ENCODE measurements at regions not wholly inside any gene's neighbourhood (a gene's known extent, or its start where the extent isn't known, plus 50 kb on each side); places are given as distances from the start of the nearest gene placed in this dataset.

DNA sequence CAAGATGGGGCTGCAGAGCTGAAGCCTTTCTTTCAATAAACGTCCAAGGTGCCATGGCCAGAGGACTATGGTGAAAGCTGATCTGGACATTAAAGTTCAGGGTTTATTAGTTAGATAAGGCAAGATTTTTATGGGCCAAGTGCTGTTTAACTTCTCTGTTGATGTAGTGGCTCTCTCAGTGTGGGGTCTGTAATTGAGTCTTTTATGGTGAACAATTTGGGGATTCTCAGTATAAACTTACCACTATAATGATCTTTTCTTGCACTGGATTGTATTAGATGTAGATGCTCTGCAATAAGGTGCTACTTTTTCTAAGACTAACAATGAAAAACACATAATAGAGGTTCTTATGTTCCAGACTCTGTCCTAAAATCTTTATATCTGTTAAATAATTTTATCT is 190.1 kb upstream of the KLF12 start:
- DNase-seq: no peak
- intact Hi-C loops (cut with DNase I): no loop called here

GRCh38 chr13:74322562-74322961 is 188.4 kb upstream of the KLF12 start:
- DNase-seq: no peak
- intact Hi-C loops (cut with DNase I): no loop called here

- DNase-seq: no peak
- intact Hi-C loops (cut with DNase I): no loop called here
Observed at GRCh38 chr13:74320282-74320681, 186.1 kb upstream of the KLF12 start.

DNA sequence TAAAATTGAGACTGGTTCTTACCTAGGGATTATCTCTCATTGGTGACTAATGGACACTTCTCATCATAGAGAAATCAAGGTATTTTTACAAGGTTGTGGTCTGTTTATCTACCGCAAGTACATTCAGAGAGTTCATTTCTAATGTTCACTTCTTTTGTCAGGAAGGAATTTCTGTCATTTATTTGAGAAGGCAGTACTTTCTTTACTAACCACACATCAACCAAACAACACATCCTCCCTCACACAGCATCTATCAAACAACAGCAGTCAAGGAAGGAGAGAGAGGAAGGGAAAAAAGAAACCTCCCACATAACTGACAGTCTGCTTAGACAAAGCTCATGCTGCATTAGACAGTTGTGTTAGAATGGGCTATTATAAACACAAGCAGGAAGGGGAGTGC is 182.3 kb upstream of the KLF12 start:
- no peak for DNase-seq
- intact Hi-C loops (cut with DNase I): no loop called here

DNA sequence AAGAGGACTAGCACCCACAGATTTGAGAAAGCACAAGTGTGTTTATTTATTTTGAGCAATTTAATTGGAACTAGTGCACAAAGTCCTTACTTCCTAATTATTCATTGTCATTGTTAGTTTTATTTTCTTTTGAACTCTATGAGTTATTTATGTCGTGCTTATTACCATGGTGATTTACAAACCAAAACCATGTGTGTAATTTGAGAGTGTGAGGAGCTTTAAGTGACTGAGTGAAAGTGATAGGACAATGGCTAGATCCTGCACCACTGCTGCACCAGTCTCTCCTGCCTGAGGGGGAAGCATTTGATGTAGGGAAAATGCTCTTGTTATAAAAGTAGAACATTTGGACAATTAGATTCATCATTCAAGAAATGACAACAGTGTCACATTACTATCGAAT is 172.3 kb upstream of the KLF12 start:
- intact Hi-C loops (cut with DNase I): no loop called here
- DNase-seq: no peak

GRCh38 chr13:74305876-74306275 is 171.7 kb upstream of the KLF12 start:
- no peak for DNase-seq
- intact Hi-C loops (cut with DNase I): no loop called here

DNA sequence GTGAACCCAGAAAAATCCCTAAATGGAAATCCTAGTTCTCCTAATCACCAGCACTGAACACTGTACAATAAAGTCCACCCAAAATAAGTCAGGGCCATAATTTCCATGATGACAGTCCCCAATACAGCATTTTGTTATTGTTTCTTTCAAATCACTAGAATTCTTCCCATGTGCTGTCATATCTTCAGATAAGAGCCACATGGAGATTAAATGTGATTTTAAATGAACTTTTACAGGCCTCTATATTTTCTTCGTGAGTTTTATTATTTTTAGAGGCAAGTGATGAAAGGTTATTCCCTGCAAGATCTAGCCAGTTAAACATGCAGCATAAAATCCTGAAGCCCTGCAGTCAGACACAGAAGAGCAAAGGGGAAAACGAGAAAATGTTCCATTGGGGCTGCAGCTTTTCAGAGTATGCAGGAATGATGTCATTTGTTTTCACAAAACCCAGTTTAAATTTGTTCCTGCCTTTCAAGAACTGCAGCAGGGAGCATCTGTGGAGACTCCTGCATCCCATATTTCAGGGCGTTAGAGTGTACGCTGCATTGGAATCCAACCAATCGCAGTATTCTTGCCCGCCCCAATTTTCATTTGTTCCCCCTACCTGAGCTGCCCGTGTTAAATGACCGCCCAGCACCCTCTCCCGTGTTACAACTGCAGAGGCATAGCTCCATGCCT is 167.2 kb upstream of the KLF12 start:
- intact Hi-C loops (cut with DNase I): no loop called here
- DNase-seq: no peak

DNA sequence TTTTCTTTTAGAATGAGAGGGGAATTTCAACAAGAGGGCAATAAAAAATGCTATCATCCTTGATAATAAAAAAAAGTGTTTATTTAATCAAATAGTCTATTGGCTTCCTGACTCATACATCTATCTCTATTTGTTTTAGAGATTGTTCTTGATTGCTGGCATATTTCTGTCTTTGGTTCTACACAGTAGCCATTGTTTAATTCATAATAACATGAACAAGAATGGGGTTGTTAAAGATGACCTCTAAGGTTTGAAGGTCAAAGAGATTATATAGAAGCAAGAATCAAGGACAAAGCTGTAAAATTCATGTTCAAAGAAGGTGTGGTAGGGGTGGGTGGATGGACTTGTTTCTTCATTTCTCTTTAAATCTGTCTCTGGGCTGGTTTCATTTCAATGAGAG is 166.0 kb upstream of the KLF12 start:
- intact Hi-C loops (cut with DNase I): no loop called here
- no peak for DNase-seq

GRCh38 chr13:74299721-74300120 is 165.5 kb upstream of the KLF12 start:
- DNase-seq: no peak
- intact Hi-C loops (cut with DNase I): no loop called here

- DNase-seq: no peak
- intact Hi-C loops (cut with DNase I): no loop called here
Observed at GRCh38 chr13:74298923-74299322, 164.7 kb upstream of the KLF12 start.

- peak in 32 of 42 donors; percentile 7 to 87 (median 52) for DNase-seq
- intact Hi-C loops (cut with DNase I): no loop called here
Observed at GRCh38 chr13:74289861-74290773, 155.9 kb upstream of the KLF12 start.

GRCh38 chr13:74289107-74289506 is 154.9 kb upstream of the KLF12 start:
- intact Hi-C loops (cut with DNase I): no loop called here
- no peak for DNase-seq

DNA sequence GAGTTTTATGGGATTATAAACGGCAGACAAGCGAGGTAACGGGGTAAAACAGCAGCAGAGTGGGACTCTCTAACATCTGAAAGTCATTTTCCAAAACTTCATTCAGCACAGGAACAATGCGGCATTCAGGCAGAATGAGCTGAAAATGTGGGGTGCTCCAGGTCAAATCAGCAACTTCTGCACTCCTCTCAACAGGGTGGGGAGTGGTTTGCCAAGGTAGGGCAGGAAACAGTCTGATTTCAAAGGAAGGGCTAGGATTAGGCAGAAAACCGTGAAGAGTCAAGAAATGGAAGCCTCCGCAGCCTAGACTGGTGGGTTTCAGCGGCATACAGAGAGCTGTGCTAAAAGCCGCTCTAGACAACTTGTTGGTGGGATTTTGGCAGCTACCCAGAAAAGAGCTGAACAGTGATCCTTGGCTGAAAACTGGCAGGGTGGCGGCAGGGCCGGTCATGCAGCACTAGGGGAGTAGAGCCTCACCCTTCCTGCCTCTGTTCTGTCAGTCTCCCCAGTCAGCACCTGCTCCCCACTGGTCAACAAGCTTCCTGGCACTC is 154.2 kb upstream of the KLF12 start:
- peak in 41 of 42 donors; percentile 8 to 62 (median 37) for DNase-seq
- intact Hi-C loops (cut with DNase I): no loop called here

DNA sequence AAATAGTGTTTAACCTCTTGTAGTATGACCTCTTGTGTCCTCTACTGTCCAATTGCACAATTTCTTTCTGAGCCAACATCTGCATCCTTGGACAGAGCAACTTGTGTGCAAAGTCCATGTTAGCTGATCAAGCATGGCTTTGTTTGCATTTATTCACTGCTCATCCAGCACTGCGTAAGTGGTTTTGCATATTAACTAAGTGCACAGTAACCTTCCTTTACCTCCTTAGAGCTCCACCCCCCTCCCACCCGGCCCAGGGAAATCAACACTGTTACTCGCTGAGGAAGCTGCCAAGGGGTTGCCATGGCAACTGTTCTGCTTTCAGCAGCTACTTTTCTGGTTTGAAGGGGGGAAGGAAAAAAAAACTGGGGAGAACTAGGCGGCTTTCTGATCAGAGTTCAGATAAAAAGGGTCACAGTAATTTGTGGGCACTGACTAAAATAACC is 153.5 kb upstream of the KLF12 start:
- intact Hi-C loops (cut with DNase I): no loop called here
- peak; percentile 62 to 95 (median 85) for DNase-seq

DNA sequence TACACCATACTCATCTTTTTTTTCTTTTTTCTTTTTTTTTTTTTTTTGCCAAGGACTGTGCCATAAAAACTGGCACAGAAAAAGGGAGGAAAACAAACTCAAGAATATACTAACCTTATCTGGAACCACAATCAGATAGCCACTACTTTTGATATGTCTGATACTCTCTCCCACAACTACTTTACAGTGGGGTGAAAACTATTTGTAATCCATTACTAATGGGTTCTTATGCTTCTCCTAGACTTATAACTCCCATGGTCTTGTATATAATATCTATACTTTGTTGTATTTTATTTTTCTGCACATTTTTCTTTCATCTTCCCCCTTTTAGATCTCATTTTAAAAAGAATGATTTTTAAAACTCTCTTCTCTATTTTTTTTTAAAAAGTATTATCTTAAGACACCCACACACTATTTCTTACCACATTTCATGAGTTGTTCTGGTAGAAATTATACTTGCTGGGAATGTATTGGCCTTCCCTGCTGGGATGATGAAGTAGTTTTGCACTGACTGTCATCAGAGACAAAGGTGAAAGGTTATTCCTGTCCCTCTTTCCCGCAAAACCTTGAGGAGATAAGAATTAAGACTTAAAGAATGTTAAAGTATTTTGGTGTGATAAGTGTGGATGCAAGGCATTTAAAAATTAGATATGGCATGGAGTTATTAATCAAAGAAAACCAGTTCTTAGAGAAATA is 146.7 kb upstream of the KLF12 start:
- intact Hi-C loops (cut with DNase I): no loop called here
- no peak for DNase-seq

- intact Hi-C loops (cut with DNase I): no loop called here
- DNase-seq: no peak
Observed at GRCh38 chr13:74280093-74280794, 146.0 kb upstream of the KLF12 start.

GRCh38 chr13:74278901-74279300 is 144.7 kb upstream of the KLF12 start:
- DNase-seq: no peak
- intact Hi-C loops (cut with DNase I): no loop called here

DNA sequence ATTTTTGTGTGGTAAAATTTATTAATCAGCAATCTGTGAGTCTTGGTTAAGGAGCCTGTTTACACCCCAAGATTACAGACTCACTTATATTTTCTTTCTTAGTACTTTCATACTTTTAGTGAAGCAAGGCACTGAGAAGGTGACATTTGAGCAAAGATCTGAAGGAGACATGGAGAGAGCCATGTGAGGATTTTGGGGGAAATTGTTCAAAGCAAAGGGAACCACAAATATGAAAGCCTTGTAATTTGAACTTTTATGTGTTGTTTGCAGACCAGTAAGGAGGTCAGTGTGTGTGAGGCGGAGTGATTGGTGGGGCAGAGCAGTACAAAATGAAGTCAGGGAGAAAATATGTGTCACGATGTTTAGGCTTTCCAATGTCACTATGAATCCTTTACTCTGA is 140.7 kb upstream of the KLF12 start:
- intact Hi-C loops (cut with DNase I): no loop called here
- DNase-seq: no peak

DNA sequence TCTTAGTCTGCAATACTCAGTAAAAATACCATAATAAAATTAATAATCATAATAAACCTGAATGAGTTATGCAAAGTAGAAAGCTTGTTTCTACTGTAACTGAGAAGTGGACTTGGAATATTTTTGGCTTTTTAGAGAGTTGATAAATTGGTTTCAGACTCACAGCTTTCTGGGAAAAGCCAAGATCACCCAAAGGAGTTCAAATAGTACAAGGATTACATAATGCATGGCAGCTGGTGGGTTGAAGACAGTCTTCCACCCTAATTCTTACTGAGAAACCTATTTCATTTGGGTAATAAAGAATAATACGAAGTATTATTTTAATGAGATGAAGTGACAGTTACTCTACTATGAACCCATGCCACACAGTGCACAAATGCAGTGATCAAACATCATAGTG is 139.4 kb upstream of the KLF12 start:
- DNase-seq: no peak
- intact Hi-C loops (cut with DNase I): no loop called here
